GM21447 (cell line): ENCODE measurements at regions not wholly inside any gene's neighbourhood (a gene's known extent, or its start where the extent isn't known, plus 50 kb on each side); places are given as distances from the start of the nearest gene placed in this dataset.

ENCODE experiments used
- ATAC-seq: cut with Tn5 transposase; IDR thresholded peaks from one replicate; pipeline ENCODE4 v1.9.1; 2021; ENCODE audit not compliant: unreplicated experiment

DNA sequence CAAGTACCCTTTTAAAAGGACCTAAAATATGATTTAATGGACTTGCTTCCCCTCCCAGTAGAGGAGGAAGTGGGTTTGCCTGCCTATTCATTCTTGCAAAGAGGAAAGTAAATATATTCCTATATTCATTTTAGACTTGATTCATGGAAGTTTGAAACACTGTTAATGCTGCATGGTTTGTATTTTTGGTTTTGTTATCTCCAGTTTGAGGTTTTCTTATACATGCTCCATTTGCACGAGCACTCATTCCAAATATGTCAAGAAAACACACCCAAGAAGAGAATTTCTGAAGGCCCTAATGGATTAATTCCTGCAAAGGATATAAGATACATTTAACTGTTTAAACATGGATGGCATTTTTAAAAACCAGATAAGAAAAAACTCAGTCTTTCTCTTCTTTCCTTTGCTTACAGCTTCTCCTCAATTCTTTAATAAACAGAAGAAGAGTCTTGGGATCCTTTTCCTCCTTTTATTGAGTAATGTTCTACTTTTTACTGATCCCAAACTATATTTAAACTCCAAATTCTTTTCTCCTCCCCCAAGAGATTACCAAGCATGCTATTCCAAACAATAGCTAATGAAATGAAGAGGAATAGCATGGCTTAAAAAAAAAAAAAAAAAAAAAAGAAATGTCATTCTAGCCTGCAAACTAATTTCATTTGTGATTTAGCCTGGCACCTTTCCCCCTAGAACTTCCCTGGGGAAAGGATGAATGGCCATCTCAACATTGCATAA is 54.6 kb upstream of the LDB2 start:
- no peak for ATAC-seq

DNA sequence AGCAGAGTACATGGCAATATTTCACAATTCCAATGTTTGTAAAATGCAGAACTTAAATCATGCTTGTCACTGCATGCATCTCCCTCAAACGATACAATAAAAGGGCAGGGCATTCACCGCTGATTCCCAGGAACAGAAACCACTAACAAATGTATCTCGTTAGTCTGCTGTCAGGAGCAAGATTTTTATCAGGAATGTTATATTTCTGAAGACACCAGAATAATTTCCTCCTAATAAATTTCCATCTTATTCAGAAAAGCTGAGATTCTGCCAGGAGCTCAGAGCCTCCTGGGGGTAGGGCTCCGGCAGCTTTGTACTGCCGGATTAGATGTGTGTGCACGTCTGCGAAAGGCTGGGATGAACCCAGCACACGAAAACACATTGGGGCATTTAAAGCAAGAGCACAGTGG is 54.0 kb upstream of the LDB2 start:
- no peak for ATAC-seq
